HepG2 (cell line): ENCODE measurements at regions not wholly inside any gene's neighbourhood (a gene's known extent, or its start where the extent isn't known, plus 50 kb on each side); places are given as distances from the start of the nearest gene placed in this dataset.

Experiments used
- ATAC-seq: fragments of 200-7000 bp; cut with Tn5 transposase; 3 replicates; pipeline ENCODE4 v1.9.1; 2020; ENCODE audit warnings: mild to moderate bottlenecking, moderate library complexity
- BruUV-seq: library from RNA; stranded (reverse); fragments of 400-500 nt; replicated peaks from 2 replicates; lab custom pipeline; 2021; lab: Mats Ljungman, UMichigan
- CTCF ChIA-PET: fragments of 300-600 bp; formaldehyde crosslinking; extraction: SDS; loops from one replicate; lab custom pipeline; 2021; ENCODE audit warnings: low total read pairs, inconsistent platforms, low intra/inter-chr PET ratio; lab: Yijun Ruan, JAX
- POLR2A ChIA-PET: fragments of 350-600 bp; sonication (Branson Sonifier 250); formaldehyde crosslinking; loops from one replicate; lab custom pipeline; 2020; ENCODE audit warnings: antibody characterized with exemption, inconsistent platforms; lab: Yijun Ruan, JAX
- DNase-seq: peaks from one replicate; pipeline ENCODE4 v3.0.0-alpha.2; 2015; ENCODE audit warnings: low spot score
- FAIRE-seq: peaks from 3 replicates; lab custom pipeline; 2011; peaks lifted over from hg19 to GRCh38; lab: Jason Lieb, UNC
- H2AFZ ChIP-seq: one replicate; pipeline ENCODE4 v1.6.1; 2011; ENCODE audit warnings: low read length, inconsistent platforms
- H3K27ac ChIP-seq: fragments of 300-600 bp; 3 replicates; pipeline ENCODE4 v1.8.0; 2011; ENCODE audit warnings: mixed run types, mild to moderate bottlenecking, mixed read lengths, low read length, inconsistent platforms; ENCODE audit not compliant: insufficient read depth; ENCODE audit errors: extremely low read length
- H3K27me3 ChIP-seq, 2 experiments: fragments of 200-600 bp in 1 of 2; 2 replicates in 1 of 2; 3 replicates in 1 of 2; pipeline versions ENCODE4 v1.6.0 to v1.8.0; 2011; ENCODE audit warnings: low read length in 2 of 2, mild to moderate bottlenecking in 2 of 2, moderate library complexity in 2 of 2, inconsistent platforms in 1 of 2; ENCODE audit not compliant: insufficient read depth in 2 of 2, control insufficient read depth in 1 of 2
- H3K36me3 ChIP-seq, 2 experiments: fragments of 200-600 bp in 1 of 2; replicated peaks in 1 of 2; 2 replicates in 1 of 2; 3 replicates in 1 of 2; pipeline versions ENCODE4 v1.5.1 to v1.8.0; 2011; ENCODE audit warnings: low read length in 2 of 2, inconsistent platforms in 1 of 2; ENCODE audit not compliant: insufficient read depth in 2 of 2, control insufficient read depth in 1 of 2
- H3K4me1 ChIP-seq: 2 replicates; pipeline ENCODE4 v1.5.1; 2012; ENCODE audit warnings: low read length, inconsistent platforms; ENCODE audit not compliant: insufficient read depth
- H3K4me2 ChIP-seq: 2 replicates; pipeline ENCODE4 v1.6.0; 2011; ENCODE audit warnings: low read depth, low read length, inconsistent platforms
- H3K4me3 ChIP-seq, 3 experiments: fragments of 200-600 bp in 1 of 3; sonication (generic), shearing (Covaris generic) in 1 of 3; replicated peaks in 1 of 3; 2 replicates each; pipeline ENCODE4 v1.5.1; 2011 to 2016; ENCODE audit warnings: low read length in 3 of 3, inconsistent platforms in 2 of 3, low read depth in 2 of 3, mild to moderate bottlenecking in 2 of 3, control low read depth in 1 of 3, mixed read lengths in 1 of 3; ENCODE audit not compliant: insufficient read depth in 1 of 3
- H3K79me2 ChIP-seq: one replicate; pipeline ENCODE4 v1.6.1; 2011; ENCODE audit warnings: low read length, inconsistent platforms; ENCODE audit not compliant: insufficient read depth
- H3K9ac ChIP-seq: 2 replicates; pipeline ENCODE4 v1.6.0; 2011; ENCODE audit warnings: mild to moderate bottlenecking, low read depth, low read length, inconsistent platforms; ENCODE audit not compliant: insufficient read depth
- H3K9me3 ChIP-seq: 2 replicates; pipeline ENCODE4 v1.5.1; 2012; ENCODE audit warnings: mild to moderate bottlenecking, low read length
- H4K20me1 ChIP-seq: 2 replicates; pipeline ENCODE4 v1.6.0; 2011; ENCODE audit warnings: inconsistent platforms, mild to moderate bottlenecking, low read length, moderate library complexity; ENCODE audit not compliant: insufficient read depth
- FOSL2 ChIP-seq: sonication (generic); formaldehyde crosslinking; IDR thresholded peaks from 2 replicates; pipeline ENCODE4 v1.4.0; 2020; ENCODE audit warnings: missing genetic modification reagents
- KMT2B ChIP-seq: IDR thresholded peaks from 2 replicates; pipeline ENCODE4 v1.6.1; 2016; ENCODE audit warnings: missing genetic modification reagents, missing compliant biosample characterization
- XRCC5 ChIP-seq: fragments of 200-400 bp; formaldehyde crosslinking; optimal IDR thresholded peaks from 2 replicates; pipeline ENCODE3; 2017; ENCODE audit warnings: mild to moderate bottlenecking, low read length
- YEATS4 ChIP-seq: sonication (generic); formaldehyde crosslinking; IDR thresholded peaks from 2 replicates; pipeline ENCODE4 v1.4.0; 2020; ENCODE audit warnings: missing genetic modification reagents, borderline replicate concordance
- ZNF282 ChIP-seq: fragments of 450-650 bp; IDR thresholded peaks from 2 replicates; pipeline ENCODE4 v1.6.1; 2018; ENCODE audit not compliant: partially characterized antibody
- ZNF768 ChIP-seq: sonication (generic); formaldehyde crosslinking; IDR thresholded peaks from 2 replicates; pipeline ENCODE4 v1.4.0; 2020; ENCODE audit warnings: missing genetic modification reagents
- WGBS: methylation state at CpG from one replicate; pipeline ENCODE4 v1.1.6; 2017; ENCODE audit warnings: low lambda C conversion rate; 5-methylcytosine and 5-hydroxymethylcytosine counted together
- in situ Hi-C: cut with HindIII; loops from 2 replicates; pipeline ENCODE4 v1.10.0; 2017; ENCODE audit warnings: low pct_unique_long_range_greater_than_20kb; ENCODE audit not compliant: extremely low pct_ligation_motif_present
- intact Hi-C: fragments of 100-400 bp; cut with micrococcal nuclease; formaldehyde crosslinking; loops from one replicate; pipeline ENCODE4 v1.10.0; 2022; ENCODE audit not compliant: unreplicated experiment
- TF ChIP-seq, protein P1 (sequence below): sonication (generic); formaldehyde crosslinking; IDR thresholded peaks from 2 replicates; pipeline ENCODE4 v1.4.0; 2020; ENCODE audit warnings: mild to moderate bottlenecking, missing genetic modification reagents
- TF ChIP-seq, protein P2 (sequence below): sonication (generic); formaldehyde crosslinking; IDR thresholded peaks from 2 replicates; pipeline ENCODE4 v1.4.0; 2020; ENCODE audit warnings: mild to moderate bottlenecking, missing genetic modification reagents

DNA sequence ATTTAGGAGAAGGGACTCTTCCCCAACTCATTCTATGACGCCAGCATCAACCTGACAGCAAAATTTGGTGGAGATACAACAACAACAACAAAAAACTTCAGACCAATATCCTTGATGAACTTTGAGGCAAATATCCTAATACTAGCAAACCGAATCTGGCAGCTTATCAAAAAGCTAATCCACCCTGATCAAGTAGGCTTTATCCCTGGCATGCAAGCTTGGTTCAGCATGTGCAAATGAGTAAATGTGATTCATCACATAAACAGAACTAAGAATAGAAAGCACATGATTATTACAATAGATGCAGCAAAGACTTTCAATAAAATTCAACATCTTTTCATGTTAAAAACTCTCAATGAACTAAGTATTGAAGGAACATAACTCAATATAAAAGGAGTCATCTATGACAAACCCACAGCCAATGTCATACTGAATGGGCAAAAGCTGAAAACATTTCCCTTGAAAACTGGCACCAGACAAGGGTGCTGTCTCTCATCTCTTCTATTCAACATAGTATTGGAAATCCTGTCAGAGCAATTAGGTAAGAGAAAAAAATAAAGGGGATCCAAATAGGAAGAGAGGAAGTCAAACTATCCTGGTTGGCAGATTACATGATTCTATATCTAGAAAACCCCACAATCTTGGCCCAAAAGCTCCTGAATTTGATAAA is 233.3 kb downstream of the CCDC59 start:
- intact Hi-C loops: no loop called here
- H3K9me3 ChIP-seq: peaks cover 42% of the 10 kb centered on the region
- H3K4me1 ChIP-seq: no peaks in the 10 kb centered on the region
- in situ Hi-C loops: no loop called here
- POLR2A ChIA-PET: no interaction called here
- H3K27ac ChIP-seq: no peak overlapping the region
- H3K27me3 ChIP-seq: no peaks in the 10 kb centered on the region
- H2AFZ ChIP-seq: no peak overlapping the region
- CTCF ChIA-PET: no interaction called here
- WGBS: 0% methylated on average over 2 of the region's 2 CpGs
- no peaks in the 10 kb centered on the region for H4K20me1 ChIP-seq
- H3K36me3 ChIP-seq: no peaks in the 10 kb centered on the region
- no peak for DNase-seq
- ATAC-seq: no peak
- H3K79me2 ChIP-seq: no peaks in the 10 kb centered on the region
- no TSS peak for BruUV-seq
- H3K9ac ChIP-seq: no peak overlapping the region
- H3K4me3 ChIP-seq: no peak overlapping the region
- TF ChIP-seq FOSL2: no peak
- TF ChIP-seq, protein P1, sequence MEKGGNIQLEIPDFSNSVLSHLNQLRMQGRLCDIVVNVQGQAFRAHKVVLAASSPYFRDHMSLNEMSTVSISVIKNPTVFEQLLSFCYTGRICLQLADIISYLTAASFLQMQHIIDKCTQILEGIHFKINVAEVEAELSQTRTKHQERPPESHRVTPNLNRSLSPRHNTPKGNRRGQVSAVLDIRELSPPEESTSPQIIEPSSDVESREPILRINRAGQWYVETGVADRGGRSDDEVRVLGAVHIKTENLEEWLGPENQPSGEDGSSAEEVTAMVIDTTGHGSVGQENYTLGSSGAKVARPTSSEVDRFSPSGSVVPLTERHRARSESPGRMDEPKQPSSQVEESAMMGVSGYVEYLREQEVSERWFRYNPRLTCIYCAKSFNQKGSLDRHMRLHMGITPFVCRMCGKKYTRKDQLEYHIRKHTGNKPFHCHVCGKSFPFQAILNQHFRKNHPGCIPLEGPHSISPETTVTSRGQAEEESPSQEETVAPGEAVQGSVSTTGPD: no peak
- TF ChIP-seq, all 625 proteins: peak for 0
- H3K4me2 ChIP-seq: no peak overlapping the region
- no peak for FAIRE-seq

DNA sequence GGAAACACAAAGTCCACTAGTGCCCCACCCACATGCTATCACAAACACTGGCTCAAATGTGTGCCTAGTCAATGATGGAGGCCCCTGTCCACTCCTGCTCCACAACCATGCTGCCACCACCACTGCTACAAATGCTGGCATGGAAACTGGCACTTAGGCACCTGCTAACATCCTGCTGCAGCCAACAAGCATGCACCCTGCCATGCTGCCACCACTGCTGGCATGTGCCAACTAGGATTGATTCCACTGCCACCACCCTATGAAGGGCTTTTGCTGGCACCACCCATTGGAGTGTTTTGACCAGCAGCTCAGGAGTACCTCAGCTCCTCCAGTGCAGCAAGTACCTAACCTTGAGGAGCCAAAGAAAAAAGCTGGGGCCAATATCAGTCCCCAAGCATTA is 236.6 kb downstream of the CCDC59 start:
- intact Hi-C loops: no loop called here
- in situ Hi-C loops: no loop called here
- no peak for ATAC-seq
- POLR2A ChIA-PET: no interaction called here
- no peak overlapping the region for H3K27ac ChIP-seq
- H3K27me3 ChIP-seq: no peaks in the 10 kb centered on the region
- no peak overlapping the region for H3K4me3 ChIP-seq
- no peaks in the 10 kb centered on the region for H3K79me2 ChIP-seq
- H3K4me1 ChIP-seq: no peaks in the 10 kb centered on the region
- DNase-seq: no peak
- no TSS peak for BruUV-seq
- FAIRE-seq: no peak
- H4K20me1 ChIP-seq: no peaks in the 10 kb centered on the region
- no peak overlapping the region for H2AFZ ChIP-seq
- H3K9me3 ChIP-seq: peaks cover 43% of the 10 kb centered on the region
- no peaks in the 10 kb centered on the region for H3K36me3 ChIP-seq
- no peak overlapping the region for H3K9ac ChIP-seq
- CTCF ChIA-PET: no interaction called here
- no peak overlapping the region for H3K4me2 ChIP-seq
- TF ChIP-seq XRCC5 (no peak), KMT2B (CRISPR knock-in tag) (no peak), ZNF282 (no peak), YEATS4 (no peak), ZNF768 (CRISPR knock-in tag) (no peak)
- TF ChIP-seq, protein P2, sequence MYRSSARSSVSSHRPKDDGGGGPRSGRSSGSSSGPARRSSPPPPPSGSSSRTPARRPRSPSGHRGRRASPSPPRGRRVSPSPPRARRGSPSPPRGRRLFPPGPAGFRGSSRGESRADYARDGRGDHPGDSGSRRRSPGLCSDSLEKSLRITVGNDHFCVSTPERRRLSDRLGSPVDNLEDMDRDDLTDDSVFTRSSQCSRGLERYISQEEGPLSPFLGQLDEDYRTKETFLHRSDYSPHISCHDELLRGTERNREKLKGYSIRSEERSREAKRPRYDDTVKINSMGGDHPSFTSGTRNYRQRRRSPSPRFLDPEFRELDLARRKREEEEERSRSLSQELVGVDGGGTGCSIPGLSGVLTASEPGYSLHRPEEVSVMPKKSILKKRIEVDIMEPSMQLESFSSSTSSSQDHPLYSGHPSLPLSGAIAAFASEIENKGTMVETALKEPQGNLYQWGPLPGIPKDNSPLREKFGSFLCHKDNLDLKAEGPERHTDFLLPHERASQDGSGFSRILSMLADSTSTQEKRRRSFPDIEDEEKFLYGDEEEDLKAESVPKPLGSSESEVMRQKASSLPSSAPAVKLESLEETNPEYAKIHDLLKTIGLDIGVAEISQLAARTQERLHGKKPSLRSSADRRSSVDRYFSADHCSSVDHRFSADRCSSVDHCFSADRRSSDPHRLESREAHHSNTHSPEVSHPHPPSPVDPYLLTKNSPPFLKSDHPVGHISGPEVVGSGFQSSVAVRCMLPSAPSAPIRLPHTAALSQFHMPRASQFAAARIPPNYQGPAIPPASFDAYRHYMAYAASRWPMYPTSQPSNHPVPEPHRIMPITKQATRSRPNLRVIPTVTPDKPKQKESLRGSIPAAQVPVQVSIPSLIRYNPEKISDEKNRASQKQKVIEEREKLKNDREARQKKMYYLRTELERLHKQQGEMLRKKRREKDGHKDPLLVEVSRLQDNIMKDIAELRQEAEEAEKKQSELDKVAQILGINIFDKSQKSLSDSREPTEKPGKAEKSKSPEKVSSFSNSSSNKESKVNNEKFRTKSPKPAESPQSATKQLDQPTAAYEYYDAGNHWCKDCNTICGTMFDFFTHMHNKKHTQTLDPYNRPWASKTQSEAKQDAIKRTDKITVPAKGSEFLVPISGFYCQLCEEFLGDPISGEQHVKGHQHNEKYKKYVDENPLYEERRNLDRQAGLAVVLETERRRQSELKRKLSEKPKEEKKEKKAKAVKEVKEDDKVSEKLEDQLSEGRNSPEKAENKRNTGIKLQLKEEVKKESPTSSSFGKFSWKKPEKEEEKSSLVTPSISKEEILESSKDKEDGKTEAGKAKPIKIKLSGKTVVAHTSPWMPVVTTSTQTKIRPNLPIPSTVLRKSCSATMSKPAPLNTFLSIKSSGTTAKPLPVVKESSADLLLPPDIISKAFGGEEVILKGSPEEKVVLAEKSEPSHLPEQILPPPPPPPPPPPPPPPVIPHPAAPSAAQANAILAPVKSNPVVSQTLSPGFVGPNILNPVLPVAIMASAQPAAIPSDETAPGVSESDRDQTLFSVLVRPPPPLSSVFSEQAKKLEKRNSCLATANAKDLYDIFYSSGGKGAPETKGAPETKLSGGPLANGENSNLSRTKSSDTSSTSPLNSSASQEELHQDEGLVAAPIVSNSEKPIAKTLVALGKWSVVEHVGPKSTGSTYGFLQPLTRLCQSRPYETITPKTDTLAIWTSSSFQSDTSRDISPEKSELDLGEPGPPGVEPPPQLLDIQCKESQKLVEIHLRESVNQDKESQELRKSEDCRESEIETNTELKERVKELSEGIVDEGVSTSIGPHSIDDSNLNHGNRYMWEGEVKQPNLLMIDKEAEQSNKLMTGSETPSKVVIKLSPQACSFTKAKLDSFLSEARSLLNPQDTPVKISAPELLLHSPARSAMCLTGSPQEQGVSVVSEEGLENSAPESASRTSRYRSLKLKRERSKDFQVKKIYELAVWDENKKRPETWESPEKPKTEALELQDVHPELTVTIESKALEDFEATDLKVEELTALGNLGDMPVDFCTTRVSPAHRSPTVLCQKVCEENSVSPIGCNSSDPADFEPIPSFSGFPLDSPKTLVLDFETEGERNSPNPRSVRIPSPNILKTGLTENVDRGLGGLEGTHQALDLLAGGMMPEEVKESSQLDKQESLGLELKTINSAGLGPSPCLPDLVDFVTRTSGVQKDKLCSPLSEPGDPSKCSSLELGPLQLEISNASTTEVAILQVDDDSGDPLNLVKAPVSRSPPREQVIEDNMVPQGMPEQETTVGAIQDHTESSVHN (CRISPR knock-in tag): no peak
